ENCODE measurements at regions not wholly inside any gene's neighbourhood (a gene's known extent, or its start where the extent isn't known, plus 50 kb on each side); places are given as distances from the start of the nearest gene placed in this dataset.

GRCh38 chr2:120656273-120656950 lies 79.3 kb upstream of the GLI2 start:
- no peak for TF ChIP-seq ATF3 (IDR thresholded peaks at IDR 0.05; ENCODE audit: insufficient read depth, low read depth, low read length)
- TF ChIP-seq, protein P1, sequence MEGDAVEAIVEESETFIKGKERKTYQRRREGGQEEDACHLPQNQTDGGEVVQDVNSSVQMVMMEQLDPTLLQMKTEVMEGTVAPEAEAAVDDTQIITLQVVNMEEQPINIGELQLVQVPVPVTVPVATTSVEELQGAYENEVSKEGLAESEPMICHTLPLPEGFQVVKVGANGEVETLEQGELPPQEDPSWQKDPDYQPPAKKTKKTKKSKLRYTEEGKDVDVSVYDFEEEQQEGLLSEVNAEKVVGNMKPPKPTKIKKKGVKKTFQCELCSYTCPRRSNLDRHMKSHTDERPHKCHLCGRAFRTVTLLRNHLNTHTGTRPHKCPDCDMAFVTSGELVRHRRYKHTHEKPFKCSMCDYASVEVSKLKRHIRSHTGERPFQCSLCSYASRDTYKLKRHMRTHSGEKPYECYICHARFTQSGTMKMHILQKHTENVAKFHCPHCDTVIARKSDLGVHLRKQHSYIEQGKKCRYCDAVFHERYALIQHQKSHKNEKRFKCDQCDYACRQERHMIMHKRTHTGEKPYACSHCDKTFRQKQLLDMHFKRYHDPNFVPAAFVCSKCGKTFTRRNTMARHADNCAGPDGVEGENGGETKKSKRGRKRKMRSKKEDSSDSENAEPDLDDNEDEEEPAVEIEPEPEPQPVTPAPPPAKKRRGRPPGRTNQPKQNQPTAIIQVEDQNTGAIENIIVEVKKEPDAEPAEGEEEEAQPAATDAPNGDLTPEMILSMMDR (IDR thresholded peaks at IDR 0.05; ENCODE audit: control extremely low read depth in 1 of 3, insufficient read depth in 1 of 3, low read depth in 1 of 3, low read length in 3 of 3): no peak
- TF ChIP-seq SP2 (IDR thresholded peaks at IDR 0.05; ENCODE audit: low read length): no peak
- TF ChIP-seq CREB1 (IDR thresholded peaks at IDR 0.05): no peak
- TF ChIP-seq JUND (IDR thresholded peaks at IDR 0.05; ENCODE audit: low read length): no peak
- no peak for TF ChIP-seq POLR2AphosphoS5 (IDR thresholded peaks at IDR 0.05; ENCODE audit: low read depth, low read length)
- TF ChIP-seq MAFK (IDR thresholded peaks at IDR 0.05; ENCODE audit: low read depth, low read length): no peak
- no peak for TF ChIP-seq BRCA1 (IDR thresholded peaks at IDR 0.05; ENCODE audit: low read depth, low read length)
- TF ChIP-seq POLR2A (IDR thresholded peaks at IDR 0.05; ENCODE audit: control extremely low read depth in 1 of 2, low read depth in 2 of 2, low read length in 2 of 2): no peak
- TF ChIP-seq TCF12 (IDR thresholded peaks at IDR 0.05; ENCODE audit: low read depth, low read length): no peak
- TF ChIP-seq CEBPB (IDR thresholded peaks at IDR 0.05; ENCODE audit: low read depth, low read length): no peak
